Smooth muscle cell (in vitro differentiated cells): ENCODE measurements at regions not wholly inside any gene's neighbourhood (a gene's known extent, or its start where the extent isn't known, plus 50 kb on each side); places are given as distances from the start of the nearest gene placed in this dataset.

Source experiments
- DNase-seq: peaks from one replicate; lab custom pipeline; 2025; ENCODE audit not compliant: unreplicated experiment; lab: John Stamatoyannopoulos, UW
- H2AFZ ChIP-seq: fragments of 200-600 bp; sonication (generic); 2 replicates; pipeline ENCODE4 v1.6.0; 2016; ENCODE audit warnings: antibody characterized with exemption, low read depth, mild to moderate bottlenecking
- H3F3A ChIP-seq: fragments of 200-600 bp; sonication (generic); 2 replicates; pipeline ENCODE4 v1.6.0; 2017; ENCODE audit warnings: antibody characterized with exemption, low read depth
- H3K27ac ChIP-seq: fragments of 200-600 bp; sonication (generic); 2 replicates; pipeline ENCODE4 v1.5.1; 2016; ENCODE audit warnings: low read depth, mild to moderate bottlenecking
- H3K27me3 ChIP-seq: fragments of 200-600 bp; sonication (generic); 2 replicates; pipeline ENCODE4 v1.6.1; 2016; ENCODE audit warnings: low read depth, mild to moderate bottlenecking
- H3K36me3 ChIP-seq: fragments of 200-600 bp; sonication (generic); 2 replicates; pipeline ENCODE4 v1.5.1; 2016; ENCODE audit warnings: low read depth
- H3K4me1 ChIP-seq: fragments of 200-600 bp; sonication (generic); 2 replicates; pipeline ENCODE4 v1.5.1; 2016; ENCODE audit warnings: low read depth
- H3K4me2 ChIP-seq: fragments of 200-600 bp; sonication (generic); 2 replicates; pipeline ENCODE4 v1.6.0; 2016; ENCODE audit warnings: mild to moderate bottlenecking
- H3K4me3 ChIP-seq: fragments of 200-600 bp; sonication (generic); 2 replicates; pipeline ENCODE4 v1.5.1; 2016; ENCODE audit warnings: mild to moderate bottlenecking
- H3K79me2 ChIP-seq: fragments of 200-600 bp; sonication (generic); 2 replicates; pipeline ENCODE4 v1.6.0; 2016; ENCODE audit warnings: low read depth, mild to moderate bottlenecking
- H3K9ac ChIP-seq: fragments of 200-600 bp; sonication (generic); 2 replicates; pipeline ENCODE4 v1.6.0; 2016; ENCODE audit warnings: low read depth
- H3K9me3 ChIP-seq: fragments of 200-600 bp; sonication (generic); replicated peaks from 2 replicates; pipeline ENCODE4 v1.5.1; 2016; ENCODE audit warnings: low read depth
- H4K20me1 ChIP-seq: fragments of 200-600 bp; sonication (generic); 2 replicates; pipeline ENCODE4 v1.6.0; 2016; ENCODE audit warnings: low read depth
- CTCF ChIP-seq: fragments of 200-600 bp; sonication (generic); IDR thresholded peaks from 2 replicates; pipeline ENCODE4 v1.5.1; 2017; ENCODE audit warnings: borderline replicate concordance, mild to moderate bottlenecking, antibody characterized with exemption; ENCODE audit not compliant: insufficient read depth, poor library complexity, severe bottlenecking
- WGBS: methylation state at CpG from one replicate; pipeline ENCODE4 v1.1.7; 2016; ENCODE audit warnings: low lambda C conversion rate; 5-methylcytosine and 5-hydroxymethylcytosine counted together

GRCh38 chr4:104044369-104044768 is 324.6 kb upstream of the TACR3 start:
- TF ChIP-seq CTCF = no peak
- Histone ChIP-seq H3K4me3 (no peak overlapping the region), H2AFZ (no peak overlapping the region), H3K36me3 (no peaks in the 10 kb centered on the region), H3K27me3 (no peaks in the 10 kb centered on the region), H3K9me3 (no peaks in the 10 kb centered on the region), H3K4me2 (no peak overlapping the region), H3F3A (no peaks in the 10 kb centered on the region), H3K4me1 (no peaks in the 10 kb centered on the region), H4K20me1 (no peaks in the 10 kb centered on the region), H3K27ac (no peak overlapping the region), H3K9ac (no peak overlapping the region), H3K79me2 (no peaks in the 10 kb centered on the region)
- no peak for DNase-seq
- 91% methylated on average over 3 of the region's 3 CpGs for WGBS

- no peak overlapping the region for H3K4me2 ChIP-seq
- no peaks in the 10 kb centered on the region for H3K27me3 ChIP-seq
- peaks cover 4% of the 10 kb centered on the region for H3K4me1 ChIP-seq
- 82% methylated on average over 5 of the region's 5 CpGs for WGBS
- no peak overlapping the region for H3K27ac ChIP-seq
- no peaks in the 10 kb centered on the region for H3K36me3 ChIP-seq
- no peak for DNase-seq
- no peaks in the 10 kb centered on the region for H4K20me1 ChIP-seq
- no peak overlapping the region for H3K9ac ChIP-seq
- H2AFZ ChIP-seq = no peak overlapping the region
- no peak overlapping the region for H3K4me3 ChIP-seq
- no peaks in the 10 kb centered on the region for H3K79me2 ChIP-seq
- no peaks in the 10 kb centered on the region for H3K9me3 ChIP-seq
- no peak for TF ChIP-seq CTCF
- no peaks in the 10 kb centered on the region for H3F3A ChIP-seq
These were observed 313.1 kb upstream of the TACR3 start for GRCh38 chr4:104032896-104033295.

GRCh38 chr4:104025251-104025650 is 305.5 kb upstream of the TACR3 start:
- H3K9ac ChIP-seq = no peak overlapping the region
- H3K4me3 ChIP-seq = no peak overlapping the region
- H3F3A ChIP-seq = no peaks in the 10 kb centered on the region
- H3K36me3 ChIP-seq = no peaks in the 10 kb centered on the region
- no peak overlapping the region for H3K27ac ChIP-seq
- no peak for TF ChIP-seq CTCF
- no peak for DNase-seq
- H3K4me1 ChIP-seq = no peaks in the 10 kb centered on the region
- no peak overlapping the region for H3K4me2 ChIP-seq
- H3K9me3 ChIP-seq = no peaks in the 10 kb centered on the region
- H4K20me1 ChIP-seq = no peaks in the 10 kb centered on the region
- no peaks in the 10 kb centered on the region for H3K79me2 ChIP-seq
- H2AFZ ChIP-seq = no peak overlapping the region
- H3K27me3 ChIP-seq = no peaks in the 10 kb centered on the region

GRCh38 chr4:104022831-104023230 is 303.0 kb upstream of the TACR3 start:
- Histone ChIP-seq H4K20me1 (no peaks in the 10 kb centered on the region), H3K79me2 (no peaks in the 10 kb centered on the region), H3K27me3 (no peaks in the 10 kb centered on the region), H2AFZ (no peak overlapping the region), H3K4me2 (no peak overlapping the region), H3K4me1 (no peaks in the 10 kb centered on the region), H3K9ac (no peak overlapping the region), H3K9me3 (no peaks in the 10 kb centered on the region), H3K36me3 (no peaks in the 10 kb centered on the region), H3F3A (no peaks in the 10 kb centered on the region), H3K27ac (no peak overlapping the region), H3K4me3 (no peak overlapping the region)
- no peak for TF ChIP-seq CTCF
- WGBS = 75% methylated on average over 4 of the region's 4 CpGs
- DNase-seq = no peak
